Jurkat, Clone E6-1 (cell line): ENCODE measurements at regions not wholly inside any gene's neighbourhood (a gene's known extent, or its start where the extent isn't known, plus 50 kb on each side); places are given as distances from the start of the nearest gene placed in this dataset.
"Not testable (repeated sequence)": the region's sequence is repeated elsewhere in the genome, so short reads cannot be mapped to it uniquely, and the experiment has no call there.

Experiments
- DNase-seq: peaks from one replicate; pipeline ENCODE4 v3.0.0-alpha.2; 2011; ENCODE audit warnings: low read depth, low spot score
- H3K4me3 ChIP-seq: 2 replicates; pipeline ENCODE4 v1.5.1; 2011; ENCODE audit warnings: mild to moderate bottlenecking, low read length, control low read depth, moderate library complexity

DNA sequence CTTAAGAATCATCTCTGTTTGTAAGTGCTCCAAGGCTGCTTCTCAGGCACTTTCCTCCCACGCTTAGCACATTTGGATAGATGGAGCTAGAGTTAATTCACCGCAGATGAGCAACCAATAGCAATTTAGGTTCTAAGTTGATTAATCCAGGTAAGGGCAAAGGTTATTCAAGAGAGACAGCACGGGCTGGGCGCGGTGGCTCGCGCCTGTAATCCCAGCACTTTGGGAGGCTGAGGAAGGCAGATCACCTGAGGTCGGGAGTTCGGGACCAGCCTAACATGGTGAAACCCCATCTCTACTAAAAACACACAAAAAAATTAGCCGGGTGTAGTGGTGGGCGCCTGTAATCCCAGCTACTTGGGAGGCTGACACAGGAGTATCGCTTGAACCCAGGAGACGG lies 54.5 kb upstream of the UNC13C start:
- H3K4me3 ChIP-seq, DNase-seq: not testable (repeated sequence)

DNA sequence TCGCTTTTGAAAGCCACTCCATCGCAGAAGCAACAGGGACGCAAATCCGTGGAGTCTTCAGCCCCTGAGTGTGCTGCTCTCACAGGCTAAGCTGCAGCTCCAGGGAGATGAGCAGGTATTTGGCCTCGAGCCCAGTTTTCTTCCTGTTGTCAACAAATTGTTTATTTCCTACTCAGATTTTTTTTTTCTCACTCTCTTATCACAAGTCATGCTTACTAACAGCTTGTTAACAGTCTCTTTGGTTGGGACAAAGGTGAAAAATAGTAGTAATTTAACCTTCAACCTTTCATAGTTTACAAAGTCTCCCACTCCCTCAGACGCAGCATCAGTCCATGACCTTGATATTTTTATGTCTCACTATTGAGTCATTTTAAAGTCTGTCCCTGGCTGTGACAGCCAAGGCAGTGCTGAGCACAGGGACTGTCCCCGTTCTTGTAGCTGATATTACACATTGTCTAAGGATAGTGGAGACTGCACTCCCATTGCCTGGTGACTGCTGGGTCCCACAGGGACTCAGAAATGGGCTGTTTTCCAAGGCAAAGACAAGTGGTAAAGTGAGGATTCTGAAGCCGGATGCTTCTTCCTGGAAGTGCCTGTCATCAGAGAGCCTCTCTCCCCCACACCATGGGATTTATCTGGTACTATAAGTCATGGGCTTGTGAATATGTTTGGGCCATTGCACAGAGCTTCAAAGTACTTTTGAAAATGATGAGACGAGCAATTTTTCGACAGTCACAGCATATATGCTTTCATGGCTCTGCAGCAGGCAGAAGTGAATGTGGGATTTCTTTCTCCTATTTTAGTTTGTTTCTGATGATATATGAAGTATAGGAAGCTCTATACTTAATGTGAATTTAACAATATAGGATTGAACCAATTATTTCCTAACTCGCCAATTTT lies 59.8 kb upstream of the UNC13C start:
- DNase-seq = no peak
- no peak overlapping the region for H3K4me3 ChIP-seq

DNA sequence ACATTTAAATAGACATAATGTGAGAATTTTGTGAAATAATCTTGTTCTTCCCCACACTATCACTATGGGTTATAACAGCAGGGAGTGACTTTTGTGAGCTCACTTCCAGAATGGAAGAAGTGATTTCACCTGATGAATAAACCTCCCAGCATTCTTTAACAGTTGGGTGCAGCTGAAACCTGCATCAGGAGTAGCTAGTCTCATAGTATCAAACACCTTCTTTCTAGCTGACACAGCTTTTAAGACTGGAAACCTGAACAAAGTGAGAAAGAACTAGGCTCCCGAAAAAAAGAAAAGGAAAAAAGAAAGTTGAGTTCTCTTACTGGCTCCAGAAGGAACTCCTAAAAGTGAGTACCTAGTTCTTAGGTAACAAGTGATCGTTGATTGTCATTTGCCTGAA lies 61.1 kb upstream of the UNC13C start:
- no peak overlapping the region for H3K4me3 ChIP-seq
- DNase-seq = no peak

DNA sequence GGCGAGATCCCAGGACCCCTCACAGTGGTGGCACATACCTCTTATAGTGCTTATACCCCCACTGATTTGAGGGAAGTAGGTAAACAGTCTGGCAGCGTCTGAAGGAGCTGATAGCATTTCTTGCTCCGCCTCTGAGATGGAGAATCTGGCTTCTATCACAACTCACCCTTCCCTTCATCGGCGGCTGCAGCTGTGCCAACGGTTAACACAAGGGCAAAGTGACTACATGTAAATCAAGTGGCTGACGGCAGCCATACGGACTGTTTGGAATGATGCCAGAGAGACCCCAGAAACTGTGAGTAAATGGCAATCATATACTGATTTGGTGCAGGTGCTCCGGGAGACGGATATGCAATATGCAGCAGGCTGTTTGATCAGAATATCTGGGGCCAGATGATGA lies 66.8 kb upstream of the UNC13C start:
- no peak overlapping the region for H3K4me3 ChIP-seq
- no peak for DNase-seq

DNA sequence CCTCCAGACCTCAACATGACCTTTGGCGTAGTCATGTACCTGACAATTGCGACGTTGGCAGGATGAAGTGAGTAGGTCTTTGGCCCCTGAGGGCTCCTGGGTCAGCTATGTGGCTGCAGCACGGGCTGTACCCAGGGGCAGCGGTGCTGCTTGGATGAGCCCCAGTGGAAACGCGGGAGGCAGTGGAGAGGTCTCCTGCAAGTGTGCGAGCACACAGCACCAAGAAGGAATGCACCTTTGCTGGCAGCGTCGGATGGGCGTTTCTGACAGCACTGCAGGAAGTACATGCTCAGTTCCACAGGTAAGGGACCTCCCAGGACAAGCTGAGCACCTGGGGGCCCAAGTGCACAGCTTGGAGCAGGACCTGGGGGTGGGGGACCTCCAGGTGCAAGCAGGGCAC lies 67.4 kb upstream of the UNC13C start:
- H3K4me3 ChIP-seq = no peak overlapping the region
- no peak for DNase-seq

DNA sequence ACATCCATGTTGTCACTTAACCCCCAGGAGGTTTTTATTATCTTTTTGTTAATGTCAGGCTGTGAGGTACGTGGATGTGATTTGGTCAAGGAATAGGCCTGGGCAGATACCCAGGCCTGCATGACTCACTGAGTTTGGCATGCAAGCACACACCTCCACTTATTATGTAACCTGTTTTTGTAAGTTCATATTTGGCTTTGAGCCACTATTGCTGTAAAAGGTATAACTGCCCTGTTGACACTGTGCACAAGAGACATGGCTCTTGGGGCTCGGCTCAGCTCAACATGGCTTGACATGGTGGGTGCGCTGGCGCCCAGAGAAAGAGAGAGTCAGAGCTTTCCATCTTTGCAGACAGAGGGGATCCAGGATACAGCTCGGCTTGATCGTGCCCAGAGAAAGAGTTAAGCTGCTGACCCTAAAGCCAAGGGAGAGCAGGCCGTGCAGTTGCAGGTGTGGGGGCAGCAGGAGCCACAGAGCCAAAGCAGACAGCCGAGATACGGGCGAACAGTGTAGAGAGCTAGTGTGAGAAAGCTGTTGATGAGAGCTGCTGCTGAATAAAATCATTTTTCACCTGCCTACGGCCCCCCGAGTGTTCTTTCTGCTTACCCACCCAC lies 67.9 kb upstream of the UNC13C start:
- DNase-seq = no peak
- H3K4me3 ChIP-seq = no peak overlapping the region

DNA sequence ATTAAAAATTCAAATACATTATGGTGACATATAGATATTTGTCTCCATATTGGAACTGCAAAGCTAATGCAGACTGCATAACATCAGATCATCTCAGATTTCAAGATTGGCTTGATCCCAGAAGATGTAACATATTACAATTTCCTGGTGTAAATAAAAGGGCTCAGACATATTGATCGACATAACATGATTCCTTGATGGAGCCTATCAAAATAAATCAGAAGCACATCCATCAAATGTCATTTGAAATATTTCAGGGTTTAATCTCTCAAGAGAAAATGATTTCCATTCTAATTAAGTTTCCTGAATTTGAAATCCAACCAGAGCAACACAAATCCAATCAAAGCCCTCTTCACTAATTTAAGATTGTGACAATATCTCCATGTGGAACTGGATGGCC lies 75.1 kb upstream of the UNC13C start:
- no peak for DNase-seq
- no peak overlapping the region for H3K4me3 ChIP-seq

DNA sequence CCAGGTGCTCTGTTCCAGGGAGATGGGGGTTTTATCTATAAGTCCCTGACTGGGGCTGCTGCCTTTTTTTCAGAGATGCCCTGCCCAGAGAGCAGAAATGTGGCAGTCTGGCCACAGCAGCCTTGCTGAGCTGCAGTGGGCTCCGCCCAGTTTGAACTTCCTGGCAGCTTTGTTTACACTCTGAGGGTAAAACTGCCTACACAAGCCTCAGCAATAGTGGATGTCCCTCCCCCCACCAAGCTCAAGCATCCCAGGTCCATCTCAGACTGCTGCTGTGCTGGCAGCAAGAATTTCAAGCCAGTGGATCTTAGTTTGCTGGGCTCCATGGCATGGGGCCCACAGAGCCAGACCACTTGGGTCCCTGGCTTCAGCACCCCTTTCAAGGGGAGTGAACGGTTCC lies 84.8 kb upstream of the UNC13C start:
- H3K4me3 ChIP-seq, DNase-seq: not testable (repeated sequence)

DNA sequence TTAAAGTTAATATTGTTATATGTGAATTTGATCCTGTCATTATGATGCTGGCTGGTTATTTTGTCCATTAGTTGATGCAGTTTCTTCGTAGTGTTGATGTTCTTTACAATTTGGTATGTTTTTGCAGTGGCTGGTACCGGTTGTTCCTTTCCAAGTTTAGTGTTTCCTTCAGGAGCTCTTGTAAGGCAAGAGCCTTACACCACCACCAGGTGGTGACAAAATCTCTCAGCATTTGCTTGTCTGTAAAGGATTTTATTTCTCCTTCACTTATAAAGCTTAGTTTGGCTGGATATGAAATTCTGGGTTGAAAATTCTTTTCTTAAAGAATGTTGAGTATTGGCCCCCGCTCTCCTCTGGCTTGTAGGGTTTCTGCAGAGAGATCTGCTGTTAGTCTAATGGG lies 86.4 kb upstream of the UNC13C start:
- H3K4me3 ChIP-seq = not testable (repeated sequence)
- DNase-seq = peak; percentile 4

DNA sequence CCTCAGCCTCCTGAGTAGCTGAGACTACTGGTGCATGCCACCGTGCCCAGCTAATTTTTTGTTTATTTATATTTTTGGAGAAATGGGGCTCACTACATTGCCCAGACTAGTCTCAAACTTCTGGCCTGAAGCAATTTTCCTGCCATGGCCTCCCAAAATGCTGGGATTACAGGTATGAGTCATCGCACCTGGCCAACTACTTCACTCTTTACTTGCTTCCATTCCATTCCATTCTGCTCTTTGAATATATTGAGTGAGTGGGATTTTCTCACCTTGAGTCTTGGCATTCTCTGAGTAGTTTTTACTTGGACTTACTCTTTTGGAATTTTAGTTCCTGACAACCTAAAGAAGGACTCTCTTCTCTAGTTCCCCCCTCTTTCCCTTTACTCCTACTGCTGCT lies 93.8 kb upstream of the UNC13C start:
- H3K4me3 ChIP-seq = no peak overlapping the region

DNA sequence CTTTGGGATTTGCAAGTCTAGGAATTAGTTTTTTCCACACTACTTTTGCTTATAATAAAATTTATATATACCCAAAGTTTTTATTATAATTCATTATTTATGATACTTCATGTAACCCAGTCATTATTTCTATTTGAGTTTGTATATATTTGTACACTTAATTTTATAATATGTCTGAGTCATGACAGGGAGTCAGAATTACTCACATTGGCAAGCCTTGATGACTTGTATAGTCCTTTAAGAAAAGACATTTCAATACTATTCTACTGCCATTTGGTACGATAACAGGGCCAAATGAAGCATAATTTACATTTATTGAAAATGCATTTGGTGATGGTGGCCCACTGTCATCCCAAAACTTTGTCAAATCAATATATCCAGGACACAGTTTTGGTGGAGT lies 95.9 kb upstream of the UNC13C start:
- DNase-seq = no peak
- H3K4me3 ChIP-seq = no peak overlapping the region

More for the DNA sequence above, 93.8 kb upstream of the UNC13C start:
- no peak for DNase-seq

DNA sequence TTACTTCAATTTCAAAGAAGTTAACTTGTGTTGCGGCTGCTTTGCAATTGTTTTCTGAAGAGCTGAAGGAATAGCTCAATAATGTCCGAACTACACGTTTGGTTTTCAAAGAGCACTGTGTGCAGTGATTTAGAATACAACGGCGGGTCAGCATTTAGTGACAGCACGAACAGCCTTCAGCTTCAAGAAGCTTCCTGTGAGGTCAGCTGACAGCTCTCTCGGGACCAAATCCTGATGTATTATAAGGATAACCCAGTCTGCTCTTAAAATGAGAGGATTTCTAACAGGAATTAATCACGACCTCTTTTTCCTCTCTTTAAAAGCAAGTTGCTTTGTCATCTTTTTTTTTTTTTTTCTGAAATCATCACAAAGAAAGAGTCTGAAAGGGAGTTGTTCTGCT lies 97.9 kb upstream of the UNC13C start:
- H3K4me3 ChIP-seq = no peak overlapping the region
- no peak for DNase-seq

DNA sequence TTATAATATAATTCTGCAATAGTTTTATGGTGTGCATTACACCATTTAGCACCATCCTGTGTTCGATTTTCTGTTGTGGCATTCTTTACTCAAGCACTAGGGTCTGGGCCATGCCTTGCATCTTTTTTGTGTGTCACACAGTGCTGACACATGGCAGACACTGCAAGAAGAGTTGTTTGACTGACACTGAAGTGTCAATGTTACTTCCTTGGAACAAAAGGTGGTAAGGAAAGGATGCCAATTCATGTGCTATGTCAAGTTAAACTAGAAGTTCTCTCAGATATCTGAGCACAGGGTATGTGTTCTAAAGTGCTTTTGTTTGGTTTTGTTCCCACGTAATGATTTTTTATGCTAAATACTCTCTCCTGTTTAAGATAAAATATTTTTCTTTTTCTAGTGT lies 102.5 kb upstream of the UNC13C start:
- no peak overlapping the region for H3K4me3 ChIP-seq
- DNase-seq = no peak

DNA sequence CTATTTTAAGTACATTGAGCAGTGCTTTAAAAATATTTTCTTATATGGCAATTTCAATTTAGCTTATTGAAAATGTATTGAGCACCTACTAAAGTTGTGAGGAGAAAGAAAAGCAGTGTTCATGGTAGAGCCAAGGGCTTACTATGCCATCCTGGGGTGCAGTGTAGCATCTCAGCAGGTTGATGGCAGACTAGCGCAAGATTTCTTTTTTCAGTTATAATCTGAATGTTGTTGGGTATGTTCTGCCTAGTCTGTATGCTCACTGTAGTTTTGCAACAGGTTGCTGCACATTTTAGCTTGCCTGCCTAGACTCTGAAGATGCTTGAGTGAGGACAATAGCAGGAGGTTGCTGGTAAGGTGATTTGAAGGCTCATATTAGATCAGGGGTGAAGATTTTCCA lies 103.1 kb upstream of the UNC13C start:
- no peak for DNase-seq
- H3K4me3 ChIP-seq = no peak overlapping the region

DNA sequence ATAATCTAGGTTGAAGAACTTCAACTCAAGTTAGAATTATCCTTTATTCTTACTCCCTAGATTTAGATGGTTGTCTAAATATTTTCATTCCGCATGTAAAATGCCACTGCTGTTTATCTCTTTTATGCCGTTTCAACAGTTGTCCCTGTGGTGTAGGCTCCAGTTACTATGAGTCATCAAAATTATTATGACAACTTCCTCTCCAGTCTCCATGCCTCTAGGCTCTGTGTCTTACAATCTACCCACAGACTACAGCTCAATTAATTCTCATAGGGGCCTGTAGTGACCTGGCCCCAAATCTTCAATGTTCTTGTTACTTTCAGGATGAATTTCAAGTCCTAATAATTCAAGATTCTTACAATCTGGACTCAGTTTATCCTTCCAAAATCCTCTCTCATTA lies 105.8 kb upstream of the UNC13C start:
- no peak for DNase-seq
- no peak overlapping the region for H3K4me3 ChIP-seq

DNA sequence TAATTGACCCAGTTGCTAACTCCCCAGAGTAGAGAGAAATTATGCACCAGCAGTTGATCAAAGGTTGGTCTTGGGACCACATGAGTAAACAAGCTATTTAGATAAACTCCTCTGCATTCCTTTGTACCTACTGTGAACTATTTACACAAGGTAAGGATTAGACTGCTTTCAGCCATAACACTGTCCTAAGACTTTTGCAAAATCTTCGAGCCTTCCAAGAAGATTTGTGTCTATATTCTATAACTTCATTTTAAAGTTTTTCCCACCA lies 108.5 kb upstream of the UNC13C start:
- no peak for DNase-seq
- no peak overlapping the region for H3K4me3 ChIP-seq

DNA sequence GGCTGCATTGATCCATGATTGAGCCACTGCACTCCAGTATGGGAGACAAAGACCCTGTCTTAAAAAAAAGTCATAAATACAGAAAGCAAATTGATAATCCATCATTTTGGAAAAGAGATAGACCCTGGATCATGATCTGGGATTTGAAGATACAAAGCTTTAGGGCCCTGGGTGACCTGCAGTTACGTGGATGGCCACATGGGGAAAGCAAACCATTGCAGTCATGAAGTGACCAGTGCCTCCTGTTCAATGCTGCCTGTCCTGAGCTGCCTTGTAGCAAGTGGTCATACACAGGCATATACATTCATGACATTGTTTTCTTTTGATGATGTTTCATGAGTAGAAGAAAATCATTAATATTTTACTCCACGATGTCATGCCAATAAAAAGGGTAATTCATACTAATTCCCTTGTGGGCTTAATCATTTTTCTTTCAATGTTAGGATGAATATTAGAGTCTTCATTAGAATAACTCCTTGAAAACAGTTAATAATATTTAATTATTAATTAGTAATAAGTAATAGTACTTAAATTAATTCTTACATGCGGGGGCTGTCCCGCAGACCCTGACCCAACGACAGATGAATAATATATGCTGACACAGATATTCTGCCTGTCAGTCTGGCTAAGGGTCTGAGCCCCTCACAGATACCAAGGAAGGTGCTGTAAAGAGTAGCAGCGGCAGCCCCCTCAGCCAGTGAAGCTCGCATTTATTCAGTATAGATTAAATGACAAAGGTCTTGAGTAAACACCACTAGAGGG lies 109.0 kb upstream of the UNC13C start:
- no peak overlapping the region for H3K4me3 ChIP-seq
- DNase-seq = no peak

DNA sequence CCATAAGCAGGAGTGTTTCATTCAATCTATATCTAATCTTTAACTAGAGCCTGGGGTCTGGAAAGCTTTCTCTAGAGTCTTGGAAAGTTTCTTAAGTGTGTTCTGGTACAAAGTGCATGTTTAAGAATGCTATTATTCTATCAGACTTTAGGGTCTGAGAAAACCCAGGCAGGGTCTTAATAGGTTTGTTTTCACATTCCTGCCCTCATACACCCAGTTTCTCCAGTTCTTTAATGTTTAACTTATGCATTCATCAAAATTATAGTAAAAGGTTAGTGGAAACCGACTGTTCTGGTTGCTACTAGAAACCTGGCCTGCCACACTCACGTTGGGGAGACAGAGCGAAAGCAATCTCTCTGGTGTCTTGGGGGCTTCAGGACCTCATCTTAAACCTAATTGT lies 102.9 kb upstream of the WDR72 start:
- no peak overlapping the region for H3K4me3 ChIP-seq
- no peak for DNase-seq

DNA sequence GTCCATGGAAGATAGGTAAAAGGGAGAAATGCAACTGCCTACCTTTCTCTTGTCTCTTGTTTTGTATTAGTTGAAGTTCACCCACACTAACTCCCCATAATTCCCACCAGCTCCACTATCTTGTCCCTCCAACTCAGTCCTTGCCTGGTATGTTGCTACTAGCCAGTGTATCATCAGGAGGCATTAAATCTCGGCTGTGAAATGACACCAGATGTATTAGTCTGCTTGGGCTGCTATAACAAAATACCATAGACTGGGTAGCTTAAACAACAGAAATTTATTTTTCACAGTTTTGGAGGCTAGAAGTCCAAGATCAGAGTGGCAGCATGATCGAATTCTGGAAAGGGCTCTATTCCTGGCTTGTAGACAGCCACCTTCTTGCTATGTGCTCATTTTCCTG lies 102.3 kb upstream of the WDR72 start:
- H3K4me3 ChIP-seq = no peak overlapping the region
- no peak for DNase-seq

DNA sequence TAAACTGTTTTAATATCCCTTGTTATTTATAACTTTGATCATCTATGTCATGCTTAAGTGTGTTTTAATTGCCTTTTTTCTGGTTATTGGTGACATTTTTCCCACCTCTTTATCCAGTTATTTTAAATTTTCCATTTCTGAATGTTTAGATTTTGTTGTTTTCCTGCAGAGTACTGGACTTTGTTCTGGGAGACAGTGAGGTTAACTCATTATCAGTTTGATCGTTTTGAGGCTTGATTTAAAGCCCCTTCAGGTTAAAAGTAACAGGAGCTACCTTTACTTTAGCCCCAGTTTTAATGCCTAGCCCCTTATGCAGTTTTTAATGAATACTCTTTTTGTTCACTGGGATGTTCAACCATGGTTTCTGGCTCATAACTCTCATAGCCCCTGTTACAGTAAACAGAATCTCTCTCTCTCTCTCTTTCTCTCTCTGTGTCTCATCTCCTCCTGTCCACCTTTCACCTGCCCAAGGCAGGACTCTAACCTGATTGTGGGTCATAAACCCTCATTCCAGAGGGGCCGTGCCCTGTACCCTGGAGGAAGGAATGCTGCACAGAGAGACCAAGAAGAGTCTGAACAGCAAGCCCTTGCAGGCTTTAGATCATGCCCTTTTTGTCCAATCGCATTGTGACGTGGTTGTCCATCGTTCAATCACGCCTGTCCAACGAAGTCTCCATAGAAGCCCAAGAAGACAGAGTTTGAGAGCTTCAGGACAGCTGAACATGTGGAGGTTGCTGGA lies 91.8 kb upstream of the WDR72 start:
- H3K4me3 ChIP-seq = no peak overlapping the region
- DNase-seq = no peak
